Stimulated activated memory B cell treated with anti-CD40 and anti-IgM and Interleukin-4, amounts not matched to agents 10 μg/mL and 1 μg/mL and 100 μg/mL, for 72 hours (primary cell): ENCODE measurements at regions not wholly inside any gene's neighbourhood (a gene's known extent, or its start where the extent isn't known, plus 50 kb on each side); places are given as distances from the start of the nearest gene placed in this dataset.
"Not testable (repeated sequence)": the region's sequence is repeated elsewhere in the genome, so short reads cannot be mapped to it uniquely, and the experiment has no call there.

Experiments used
- ATAC-seq: fragments of 150-1000 bp; cut with Tn5 transposase; 2 replicates; pipeline ENCODE4 v1.10.0; 2021
- H3K27ac Mint-ChIP-seq: one replicate; pipeline ENCODE4 v1.8.0; 2022; ENCODE audit warnings: mild to moderate bottlenecking, mixed read lengths
- H3K27me3 Mint-ChIP-seq: one replicate; pipeline ENCODE4 v1.8.0; 2022; ENCODE audit warnings: mixed read lengths
- H3K36me3 Mint-ChIP-seq: one replicate; pipeline ENCODE4 v1.8.0; 2022; ENCODE audit warnings: mixed read lengths
- H3K4me1 Mint-ChIP-seq: one replicate; pipeline ENCODE4 v1.8.0; 2022; ENCODE audit warnings: mixed read lengths
- H3K4me3 Mint-ChIP-seq: one replicate; pipeline ENCODE4 v1.8.0; 2022; ENCODE audit warnings: mild to moderate bottlenecking, moderate library complexity, mixed read lengths
- H3K9me3 Mint-ChIP-seq: one replicate; pipeline ENCODE4 v1.8.0; 2022; ENCODE audit warnings: mixed read lengths

DNA sequence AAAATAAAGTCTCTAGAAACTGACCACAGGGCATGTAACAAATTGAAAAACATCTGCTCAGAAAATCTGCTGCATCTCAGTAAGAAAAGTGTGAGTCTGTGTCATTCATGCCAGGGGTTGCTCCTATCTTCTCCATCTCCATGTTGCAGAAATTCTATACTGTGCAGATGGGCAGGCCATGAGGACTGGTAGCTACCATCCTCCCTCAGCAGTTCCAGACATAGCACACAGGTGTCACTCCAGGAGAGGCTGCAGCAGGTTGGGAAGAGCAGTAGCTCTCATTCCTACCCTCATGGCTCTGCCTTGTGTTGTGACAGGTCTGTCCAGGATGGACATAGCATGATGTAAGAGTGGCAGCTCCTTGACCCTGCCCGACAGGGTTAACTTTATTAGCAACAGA lies 173.4 kb downstream of the NDUFS4 start:
- no peak overlapping the region for H3K27ac Mint-ChIP-seq
- H3K4me3 Mint-ChIP-seq: no peak overlapping the region
- H3K4me1 Mint-ChIP-seq: peaks cover 9% of the 10 kb centered on the region
- H3K27me3 Mint-ChIP-seq: peaks cover 8% of the 10 kb centered on the region
- H3K36me3 Mint-ChIP-seq: no peaks in the 10 kb centered on the region
- peaks cover 3% of the 10 kb centered on the region for H3K9me3 Mint-ChIP-seq
- no peak for ATAC-seq

DNA sequence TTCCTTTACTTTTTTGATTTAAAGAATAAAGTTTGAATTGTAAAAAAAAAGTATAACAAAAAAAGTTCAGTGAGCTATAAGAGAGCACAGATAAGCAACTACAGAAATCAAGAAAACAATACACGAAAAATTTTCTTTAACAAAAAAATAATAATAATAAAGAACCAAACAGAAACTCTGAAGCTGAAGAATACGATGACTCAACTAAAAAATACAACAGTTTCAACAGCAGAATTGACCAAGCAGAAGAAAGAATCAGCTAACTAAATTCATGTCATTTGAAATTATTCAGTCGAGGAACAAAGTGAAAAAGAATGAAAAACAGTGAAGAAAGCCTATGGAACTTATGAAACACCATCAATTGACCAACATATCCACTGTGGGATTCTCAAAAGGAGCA lies 177.7 kb downstream of the NDUFS4 start:
- ATAC-seq: no peak
- H3K4me3 Mint-ChIP-seq: no peak overlapping the region
- H3K9me3 Mint-ChIP-seq: peaks cover 11% of the 10 kb centered on the region
- H3K27ac Mint-ChIP-seq: no peak overlapping the region
- peaks cover 28% of the 10 kb centered on the region for H3K27me3 Mint-ChIP-seq
- no peaks in the 10 kb centered on the region for H3K4me1 Mint-ChIP-seq
- no peaks in the 10 kb centered on the region for H3K36me3 Mint-ChIP-seq

DNA sequence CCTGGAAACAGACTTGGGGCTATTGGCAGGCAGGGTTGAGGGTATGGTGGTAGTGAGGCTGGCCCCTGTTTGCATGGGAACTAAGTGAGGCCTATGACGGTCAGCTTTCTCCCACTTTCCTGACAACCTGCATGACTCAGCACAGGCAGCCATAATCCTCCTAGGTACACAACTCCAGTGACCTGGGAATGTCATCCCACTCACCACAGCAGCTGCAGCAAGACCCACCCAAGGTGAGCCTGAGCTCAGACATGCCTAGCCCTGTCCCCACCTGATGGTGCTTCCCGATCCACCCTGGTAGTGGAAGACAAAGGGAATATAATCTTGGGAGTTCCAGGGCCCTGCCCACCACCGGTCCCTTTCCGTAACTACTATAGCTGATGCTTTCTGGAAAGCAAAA lies 178.7 kb downstream of the NDUFS4 start:
- Mint-ChIP-seq H3K27me3 (peaks cover 28% of the 10 kb centered on the region), H3K4me1 (no peaks in the 10 kb centered on the region), H3K9me3 (peaks cover 11% of the 10 kb centered on the region), H3K27ac (no peak overlapping the region), H3K36me3 (no peaks in the 10 kb centered on the region), H3K4me3 (no peak overlapping the region)
- no peak for ATAC-seq

DNA sequence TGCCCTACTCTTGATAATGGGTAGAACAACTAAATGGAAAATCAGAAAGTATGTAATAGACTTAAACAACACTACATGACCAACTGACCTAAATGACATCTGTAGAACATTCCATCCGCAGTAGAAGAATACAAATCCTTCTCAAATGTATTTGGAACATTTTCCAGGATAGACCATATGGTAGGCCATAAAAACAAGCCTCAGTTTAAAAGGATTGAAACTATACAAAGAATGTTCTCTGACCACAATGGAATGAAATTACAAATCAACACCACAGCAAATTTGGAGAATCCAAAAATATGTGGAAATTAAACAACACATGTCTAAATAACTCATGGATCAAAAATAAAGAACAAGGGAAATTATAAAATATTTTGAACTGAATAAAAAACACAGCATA lies 189.2 kb downstream of the NDUFS4 start:
- peaks cover 4% of the 10 kb centered on the region for H3K27me3 Mint-ChIP-seq
- no peak for ATAC-seq
- H3K9me3 Mint-ChIP-seq: peaks cover 27% of the 10 kb centered on the region
- no peaks in the 10 kb centered on the region for H3K4me1 Mint-ChIP-seq
- peaks cover 7% of the 10 kb centered on the region for H3K36me3 Mint-ChIP-seq
- H3K4me3 Mint-ChIP-seq: no peak overlapping the region
- no peak overlapping the region for H3K27ac Mint-ChIP-seq

DNA sequence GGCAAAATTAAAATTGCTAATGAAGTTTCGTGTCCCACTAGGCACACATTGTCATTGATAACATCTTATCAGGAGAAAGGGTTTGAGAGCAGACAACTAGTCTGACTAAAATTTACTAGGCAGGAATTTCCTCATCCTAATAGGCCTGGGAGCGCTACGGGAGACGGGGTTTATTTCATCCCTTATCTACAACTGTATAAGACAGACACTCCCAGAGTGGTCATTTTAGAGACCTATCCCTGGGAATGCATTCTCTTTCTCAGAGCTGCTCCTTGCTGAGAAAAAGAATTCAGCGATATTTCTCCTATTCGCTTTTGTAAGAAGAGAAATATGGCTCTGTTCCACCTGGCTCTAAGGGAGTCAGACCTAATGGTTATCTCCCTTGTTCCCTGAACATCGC lies 191.8 kb downstream of the NDUFS4 start:
- peaks cover 29% of the 10 kb centered on the region for H3K9me3 Mint-ChIP-seq
- not testable (repeated sequence) for H3K36me3 Mint-ChIP-seq, H3K27me3 Mint-ChIP-seq, H3K27ac Mint-ChIP-seq, ATAC-seq, H3K4me1 Mint-ChIP-seq, H3K4me3 Mint-ChIP-seq

DNA sequence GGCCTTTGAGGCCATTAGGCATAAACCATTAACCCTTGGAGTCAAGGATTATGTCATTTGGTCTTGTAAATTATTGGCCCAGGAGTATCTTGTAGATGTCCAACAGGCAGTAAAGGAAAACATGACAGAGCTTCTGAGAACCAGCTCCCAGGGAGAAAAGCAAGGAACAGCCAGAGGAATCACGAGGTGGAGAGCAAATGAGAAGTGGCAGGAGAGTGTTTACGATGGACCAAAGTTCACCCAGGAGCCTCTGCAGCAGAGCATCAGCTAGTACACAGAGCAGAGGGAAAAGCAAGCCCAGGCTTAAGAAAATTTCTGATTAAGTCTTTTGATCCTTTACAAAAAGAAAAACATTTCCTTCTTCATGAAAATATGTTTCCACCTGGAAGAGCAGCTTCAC lies 206.2 kb downstream of the NDUFS4 start:
- peaks cover 4% of the 10 kb centered on the region for H3K9me3 Mint-ChIP-seq
- ATAC-seq: no peak

DNA sequence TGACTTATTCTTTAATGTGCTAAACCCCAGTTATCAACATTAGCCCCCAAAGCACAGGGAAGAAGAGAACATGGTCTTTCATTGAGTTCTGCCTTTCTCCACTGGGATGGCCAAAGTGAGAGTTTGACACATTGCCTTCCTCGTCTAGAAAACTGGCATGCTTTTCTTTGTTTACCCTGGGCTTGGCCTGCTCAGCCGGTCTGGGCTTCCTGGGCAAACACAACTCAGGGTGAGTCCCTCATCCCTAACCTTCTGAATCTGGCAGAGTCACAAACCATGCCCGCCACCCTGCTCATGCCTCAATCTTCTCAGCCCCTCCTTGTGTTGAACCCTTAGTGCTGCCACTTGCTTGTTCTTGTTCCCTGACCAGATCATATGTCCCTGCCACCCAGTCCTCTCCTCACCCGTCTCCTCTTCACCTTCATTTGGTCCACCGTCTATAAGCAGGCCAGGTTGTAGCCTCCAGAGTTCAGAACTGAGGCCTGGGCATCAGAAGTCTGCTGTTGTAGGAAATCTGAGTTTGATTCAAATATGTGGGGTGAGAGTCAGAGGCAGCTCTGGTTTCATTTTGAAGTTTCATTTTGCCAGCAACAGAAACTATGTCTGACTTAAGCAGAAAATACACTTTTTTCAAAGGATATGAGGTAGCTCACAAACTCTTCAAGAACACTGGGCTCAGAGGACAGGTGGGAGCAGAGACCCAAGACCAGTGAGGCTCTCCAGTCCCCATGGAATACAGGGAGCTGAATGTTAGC lies 217.6 kb downstream of the NDUFS4 start:
- ATAC-seq: no peak
- Mint-ChIP-seq H3K9me3 (no peaks in the 10 kb centered on the region), H3K27ac (no peak overlapping the region), H3K4me1 (no peaks in the 10 kb centered on the region), H3K4me3 (no peak overlapping the region), H3K36me3 (no peaks in the 10 kb centered on the region), H3K27me3 (no peaks in the 10 kb centered on the region)

More for the DNA sequence above, 206.2 kb downstream of the NDUFS4 start:
- no peaks in the 10 kb centered on the region for H3K4me1 Mint-ChIP-seq
- no peaks in the 10 kb centered on the region for H3K36me3 Mint-ChIP-seq
- H3K27me3 Mint-ChIP-seq: peaks cover 17% of the 10 kb centered on the region
- H3K4me3 Mint-ChIP-seq: no peak overlapping the region
- H3K27ac Mint-ChIP-seq: no peak overlapping the region

DNA sequence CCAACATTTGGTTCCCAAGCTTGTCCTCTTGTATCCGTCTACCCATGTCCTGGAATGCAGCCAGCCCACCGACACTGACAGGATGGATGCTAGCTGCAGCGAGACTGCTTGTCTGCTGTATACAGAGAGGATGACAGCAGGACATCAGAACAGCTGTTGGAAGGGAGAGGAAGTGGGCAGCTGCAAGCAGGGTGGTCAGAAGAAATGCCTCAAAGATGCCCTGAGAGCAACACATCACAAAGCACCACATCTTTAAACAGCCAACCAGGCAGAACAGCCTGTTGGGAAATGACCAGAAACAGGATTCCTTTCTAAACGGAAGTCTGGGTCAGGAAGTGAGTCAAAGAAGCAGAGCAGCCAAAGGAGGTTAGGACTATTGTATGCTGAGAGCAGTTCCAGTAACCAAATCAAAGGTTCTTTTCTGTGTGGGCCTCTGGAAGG lies 219.1 kb downstream of the NDUFS4 start:
- Mint-ChIP-seq H3K4me1 (no peaks in the 10 kb centered on the region), H3K36me3 (no peaks in the 10 kb centered on the region), H3K27me3 (peaks cover 9% of the 10 kb centered on the region), H3K9me3 (no peaks in the 10 kb centered on the region), H3K4me3 (no peak overlapping the region), H3K27ac (no peak overlapping the region)
- no peak for ATAC-seq

DNA sequence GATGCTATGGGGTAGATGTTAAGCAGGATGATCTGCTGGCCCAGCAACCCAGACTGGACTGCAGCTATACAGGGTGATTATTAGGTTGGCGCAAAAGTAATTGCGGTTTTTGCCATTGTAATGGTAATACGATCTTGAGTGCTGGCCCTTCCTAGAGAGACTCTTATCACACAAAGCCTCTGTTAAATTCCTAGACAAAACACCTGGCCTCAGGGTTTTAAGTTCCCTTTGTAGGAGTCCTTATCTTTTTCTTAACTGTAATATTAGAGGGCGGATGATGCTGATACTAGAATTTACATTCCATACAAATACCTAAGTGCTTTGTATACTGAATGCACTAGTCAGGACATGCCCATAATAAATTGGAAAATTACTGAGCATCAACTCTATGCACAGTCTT lies 222.2 kb downstream of the NDUFS4 start:
- Mint-ChIP-seq H3K9me3 (no peaks in the 10 kb centered on the region), H3K4me3 (no peak overlapping the region), H3K36me3 (no peaks in the 10 kb centered on the region), H3K4me1 (no peaks in the 10 kb centered on the region), H3K27me3 (peaks cover 10% of the 10 kb centered on the region), H3K27ac (no peak overlapping the region)
- ATAC-seq: no peak

DNA sequence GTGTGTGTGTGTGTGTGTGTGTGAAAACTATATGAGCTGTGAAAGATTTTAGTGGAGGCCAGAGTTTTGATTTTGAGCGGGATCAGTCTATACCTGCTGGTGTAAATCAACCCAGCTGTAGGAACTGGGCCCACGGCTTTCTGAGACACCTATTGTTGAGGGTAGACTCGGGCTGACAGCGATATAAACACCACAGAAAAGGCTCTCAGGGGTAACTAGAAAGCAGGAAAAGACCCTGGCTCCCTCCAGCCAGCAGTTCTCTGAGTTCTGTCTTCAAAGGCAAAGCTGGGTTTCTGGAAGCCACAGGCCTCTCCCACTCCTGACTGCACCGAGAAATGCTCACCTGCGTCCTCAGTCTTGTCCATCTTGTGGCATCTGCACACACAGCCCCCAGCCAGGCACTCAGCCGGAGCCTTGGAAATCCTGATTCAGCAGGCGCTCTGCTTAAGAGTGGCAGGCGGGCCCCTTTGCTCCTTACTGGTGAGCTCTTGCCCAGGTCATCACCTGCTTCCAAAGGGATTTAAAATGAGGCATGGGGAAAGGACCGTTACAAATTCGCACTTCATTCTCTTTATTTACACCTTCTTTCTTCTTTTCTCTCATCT lies 223.3 kb downstream of the NDUFS4 start:
- Mint-ChIP-seq H3K27ac (no peak overlapping the region), H3K4me3 (no peak overlapping the region), H3K27me3 (peaks cover 10% of the 10 kb centered on the region), H3K4me1 (no peaks in the 10 kb centered on the region), H3K9me3 (peaks cover 7% of the 10 kb centered on the region), H3K36me3 (no peaks in the 10 kb centered on the region)
- ATAC-seq: no peak

DNA sequence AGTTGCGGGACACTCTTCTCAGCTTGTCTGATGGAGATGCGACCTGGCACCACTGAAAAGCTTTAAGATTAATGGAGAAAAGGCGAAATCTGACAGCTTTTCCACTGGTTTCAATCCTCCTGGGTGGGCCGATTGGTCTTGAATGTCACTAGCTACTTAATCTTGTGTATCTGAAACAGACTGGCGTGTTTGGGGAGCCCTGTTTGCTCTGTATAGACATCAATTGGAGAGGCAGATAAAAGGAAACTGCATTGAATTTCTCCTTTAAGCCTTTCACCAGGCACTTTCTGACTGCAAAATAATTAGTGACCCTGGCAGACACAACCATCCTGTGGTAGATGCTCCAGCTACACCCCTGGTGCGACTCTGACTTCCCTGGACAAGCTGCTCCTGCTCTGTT lies 224.2 kb downstream of the NDUFS4 start:
- Mint-ChIP-seq H3K27me3 (peaks cover 10% of the 10 kb centered on the region), H3K36me3 (no peaks in the 10 kb centered on the region), H3K4me1 (no peaks in the 10 kb centered on the region), H3K9me3 (peaks cover 7% of the 10 kb centered on the region), H3K4me3 (no peak overlapping the region), H3K27ac (no peak overlapping the region)
- ATAC-seq: no peak

DNA sequence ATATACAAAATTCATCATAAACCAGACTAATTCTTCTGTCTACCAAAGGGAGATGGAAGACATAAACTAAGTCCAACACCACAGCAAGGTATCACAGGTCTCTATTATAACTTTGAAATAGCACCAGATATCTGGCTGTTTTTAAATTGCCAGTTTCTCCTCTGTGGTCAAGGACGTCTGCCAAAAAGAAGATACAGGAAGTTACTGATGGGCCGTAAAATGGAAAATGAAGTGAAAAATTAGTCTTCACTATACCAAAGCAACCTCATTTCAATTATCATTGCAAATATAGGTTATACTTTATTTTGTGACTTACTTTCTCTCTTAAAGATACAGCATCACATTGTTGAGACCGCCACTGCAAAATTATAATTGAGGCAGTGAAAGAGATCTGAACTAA lies 225.5 kb downstream of the NDUFS4 start:
- no peak overlapping the region for H3K27ac Mint-ChIP-seq
- no peak for ATAC-seq
- H3K4me1 Mint-ChIP-seq: no peaks in the 10 kb centered on the region
- peaks cover 10% of the 10 kb centered on the region for H3K27me3 Mint-ChIP-seq
- peaks cover 7% of the 10 kb centered on the region for H3K9me3 Mint-ChIP-seq
- H3K4me3 Mint-ChIP-seq: no peak overlapping the region
- no peaks in the 10 kb centered on the region for H3K36me3 Mint-ChIP-seq

DNA sequence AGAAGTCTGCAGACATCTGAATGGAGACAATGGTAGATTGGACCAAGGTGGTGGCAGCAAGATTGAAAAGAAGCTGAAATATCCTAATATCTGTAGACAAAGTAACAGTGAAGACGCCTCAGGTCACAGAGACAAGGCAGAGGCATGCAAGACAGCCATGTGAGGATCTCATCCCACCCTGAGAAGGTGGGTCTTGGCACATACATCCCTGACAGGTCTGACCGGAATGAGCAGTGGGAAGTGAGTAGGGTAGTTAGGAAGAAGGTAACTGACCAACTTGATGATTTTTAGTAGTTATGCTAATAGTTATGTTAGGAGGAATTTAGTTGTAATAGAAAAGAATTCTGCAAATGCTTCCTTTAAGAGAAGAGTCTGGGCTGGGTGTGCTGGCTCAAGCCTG lies 229.6 kb downstream of the NDUFS4 start:
- Mint-ChIP-seq H3K4me1 (no peaks in the 10 kb centered on the region), H3K27ac (no peak overlapping the region), H3K36me3 (no peaks in the 10 kb centered on the region), H3K9me3 (peaks cover 7% of the 10 kb centered on the region), H3K4me3 (no peak overlapping the region), H3K27me3 (no peaks in the 10 kb centered on the region)
- ATAC-seq: no peak

DNA sequence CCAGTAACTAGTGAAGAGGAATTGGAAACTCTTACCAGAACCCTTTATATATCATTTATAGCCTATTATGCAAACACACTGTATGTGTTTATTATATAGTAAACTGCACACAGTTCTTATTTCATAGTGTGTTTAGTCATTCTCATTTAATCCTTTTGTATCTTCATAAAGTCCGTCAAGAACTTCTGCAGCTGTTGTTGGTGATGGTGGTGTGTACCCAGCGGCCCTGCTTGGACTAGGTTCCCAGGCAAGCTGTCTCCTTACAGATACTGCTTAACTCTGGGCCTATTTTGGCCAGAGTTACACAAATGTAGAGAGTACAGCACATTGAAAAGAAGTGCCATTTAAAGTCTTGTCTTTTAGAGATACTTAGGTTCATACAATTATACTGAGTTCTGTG lies 231.9 kb downstream of the NDUFS4 start:
- no peak overlapping the region for H3K4me3 Mint-ChIP-seq
- H3K27ac Mint-ChIP-seq: no peak overlapping the region
- ATAC-seq: no peak
- H3K9me3 Mint-ChIP-seq: peaks cover 7% of the 10 kb centered on the region
- H3K27me3 Mint-ChIP-seq: peaks cover 9% of the 10 kb centered on the region
- no peaks in the 10 kb centered on the region for H3K36me3 Mint-ChIP-seq
- no peaks in the 10 kb centered on the region for H3K4me1 Mint-ChIP-seq

DNA sequence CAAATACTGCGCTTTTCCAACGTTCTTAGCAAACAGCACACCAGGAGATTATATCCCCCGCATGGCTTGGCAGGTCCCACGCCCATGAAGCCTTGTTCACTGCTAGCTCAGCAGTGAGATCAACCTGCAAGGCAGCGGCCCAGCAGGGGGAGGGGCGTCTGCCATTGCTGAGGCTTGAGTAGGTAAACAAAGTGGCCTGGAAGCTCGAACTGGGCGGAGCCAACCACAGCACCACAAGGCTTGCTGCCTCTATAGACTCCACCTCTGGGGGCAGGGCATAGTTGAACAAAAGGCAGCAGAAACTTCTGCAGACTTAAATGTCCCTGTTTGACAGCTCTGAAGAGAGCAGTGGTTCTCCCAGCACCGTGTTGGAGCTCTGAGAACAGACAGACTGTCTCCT lies 239.2 kb downstream of the NDUFS4 start:
- not testable (repeated sequence) for H3K9me3 Mint-ChIP-seq, H3K27me3 Mint-ChIP-seq, ATAC-seq, H3K36me3 Mint-ChIP-seq, H3K4me1 Mint-ChIP-seq, H3K4me3 Mint-ChIP-seq, H3K27ac Mint-ChIP-seq

DNA sequence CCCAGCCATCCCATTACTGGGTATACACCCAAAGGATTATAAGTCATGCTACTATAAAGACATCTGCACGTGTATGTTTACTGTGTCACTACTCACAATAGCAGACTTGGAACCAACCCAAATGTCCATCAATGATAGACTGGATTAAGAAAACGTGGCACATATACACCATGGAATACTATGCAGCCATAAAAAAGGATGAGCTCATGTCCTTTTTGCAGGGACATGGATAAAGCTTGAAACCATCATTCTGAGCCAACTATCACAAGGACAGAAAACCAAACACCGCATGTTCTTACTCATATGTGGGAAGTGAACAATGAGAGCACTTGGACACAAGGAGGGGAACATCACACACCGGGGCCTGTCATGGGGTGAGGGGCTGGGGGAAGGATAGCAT lies 248.0 kb downstream of the NDUFS4 start:
- not testable (repeated sequence) for H3K9me3 Mint-ChIP-seq, H3K27me3 Mint-ChIP-seq, H3K36me3 Mint-ChIP-seq, H3K4me1 Mint-ChIP-seq, H3K27ac Mint-ChIP-seq, ATAC-seq, H3K4me3 Mint-ChIP-seq
